CD4-positive, alpha-beta T cell (primary cell): ENCODE measurements at regions not wholly inside any gene's neighbourhood (a gene's known extent, or its start where the extent isn't known, plus 50 kb on each side); places are given as distances from the start of the nearest gene placed in this dataset.

Source experiments
- ATAC-seq: fragments of 200-7000 bp; cut with Tn5 transposase; one replicate; pipeline ENCODE4 v1.10.0; 2022; ENCODE audit warnings: mild to moderate bottlenecking; ENCODE audit not compliant: poor library complexity
- CTCF ChIA-PET: fragments of 350-600 bp; sonication (Branson Sonifier 250); formaldehyde crosslinking; loops from one replicate; lab custom pipeline; 2021; ENCODE audit warnings: antibody characterized with exemption, inconsistent platforms; lab: Charles Lee
- POLR2A ChIA-PET: fragments of 350-600 bp; sonication (Branson Sonifier 250); formaldehyde crosslinking; loops from one replicate; lab custom pipeline; 2021; ENCODE audit warnings: antibody characterized with exemption, inconsistent platforms; lab: Charles Lee
- DNase-seq, 14 experiments: peaks; one replicate each; pipeline ENCODE4 v3.0.0-alpha.2; 2013 to 2020; ENCODE audit warnings: mixed read lengths in 2 of 14
- H3K27ac ChIP-seq, 2 donors: one replicate each; pipeline versions ENCODE4 v1.5.1 to v1.7.0; 2013; ENCODE audit warnings: low read length in 2 of 2, low read depth in 1 of 2, mild to moderate bottlenecking in 1 of 2
- H3K27me3 ChIP-seq, 2 experiments: 1 replicate in 1 of 2; 2 replicates in 1 of 2; pipeline versions ENCODE4 v1.6.1 to v1.7.0; 2013; ENCODE audit warnings: low read length in 2 of 2, control low read depth in 1 of 2, mild to moderate bottlenecking in 1 of 2, moderate library complexity in 1 of 2; ENCODE audit not compliant: insufficient read depth in 2 of 2, control insufficient read depth in 1 of 2
- H3K36me3 ChIP-seq: one replicate; pipeline ENCODE4 v1.6.1; 2013; ENCODE audit warnings: low read length, control low read depth; ENCODE audit not compliant: insufficient read depth
- H3K4me1 ChIP-seq: one replicate; pipeline ENCODE4 v1.6.1; 2013; ENCODE audit warnings: low read length, control low read depth; ENCODE audit not compliant: insufficient read depth
- H3K4me3 ChIP-seq: one replicate; pipeline ENCODE4 v1.5.1; 2013; ENCODE audit warnings: mild to moderate bottlenecking, low read length, moderate library complexity
- H3K9me3 ChIP-seq, 2 experiments: 1 replicate in 1 of 2; 2 replicates in 1 of 2; pipeline versions ENCODE4 v1.6.1 to v1.7.0; 2013; ENCODE audit warnings: low read length in 2 of 2, mild to moderate bottlenecking in 2 of 2, control low read depth in 1 of 2, moderate library complexity in 1 of 2; ENCODE audit not compliant: control insufficient read depth in 1 of 2, insufficient read depth in 1 of 2
- H3K27ac Mint-ChIP-seq: one replicate; pipeline ENCODE4 v1.8.0; 2020; ENCODE audit warnings: mixed read lengths
- H3K27me3 Mint-ChIP-seq: one replicate; pipeline ENCODE4 v1.8.0; 2021; ENCODE audit warnings: mixed read lengths
- H3K36me3 Mint-ChIP-seq: one replicate; pipeline ENCODE4 v1.8.0; 2021; ENCODE audit warnings: low read depth, mixed read lengths
- H3K4me1 Mint-ChIP-seq: one replicate; pipeline ENCODE4 v1.8.0; 2021; ENCODE audit warnings: low read depth, mixed read lengths
- H3K4me3 Mint-ChIP-seq: one replicate; pipeline ENCODE4 v1.8.0; 2020; ENCODE audit warnings: mild to moderate bottlenecking, mixed read lengths
- H3K9me3 Mint-ChIP-seq: one replicate; pipeline ENCODE4 v1.8.0; 2020; ENCODE audit warnings: mixed read lengths
- intact Hi-C, 2 experiments: fragments of 100-400 bp; cut with DNase I in 1 of 2; cut with micrococcal nuclease in 1 of 2; formaldehyde crosslinking; loops; one replicate each; pipeline versions ENCODE4 v1.15.1 to v1.9.0; 2023 to 2025; cut with DNase I, micrococcal nuclease
- TF ChIP-seq, protein P1 (sequence below): fragments of 200-600 bp; IDR thresholded peaks from one replicate; pipeline ENCODE4 v1.8.0; 2022; ENCODE audit warnings: antibody characterized with exemption, mild to moderate bottlenecking

GRCh38 chr4:117224256-117224655 is 138.9 kb upstream of the TRAM1L1 start:
- Histone ChIP-seq H3K4me3 (no peak overlapping the region), H3K36me3 (no peaks in the 10 kb centered on the region), H3K4me1 (no peaks in the 10 kb centered on the region), H3K27ac (no peak overlapping the region), H3K9me3 (no peaks in the 10 kb centered on the region), H3K27me3 (no peaks in the 10 kb centered on the region)
- ATAC-seq (no peak), DNase-seq (no peak)
- TF ChIP-seq, protein P1, sequence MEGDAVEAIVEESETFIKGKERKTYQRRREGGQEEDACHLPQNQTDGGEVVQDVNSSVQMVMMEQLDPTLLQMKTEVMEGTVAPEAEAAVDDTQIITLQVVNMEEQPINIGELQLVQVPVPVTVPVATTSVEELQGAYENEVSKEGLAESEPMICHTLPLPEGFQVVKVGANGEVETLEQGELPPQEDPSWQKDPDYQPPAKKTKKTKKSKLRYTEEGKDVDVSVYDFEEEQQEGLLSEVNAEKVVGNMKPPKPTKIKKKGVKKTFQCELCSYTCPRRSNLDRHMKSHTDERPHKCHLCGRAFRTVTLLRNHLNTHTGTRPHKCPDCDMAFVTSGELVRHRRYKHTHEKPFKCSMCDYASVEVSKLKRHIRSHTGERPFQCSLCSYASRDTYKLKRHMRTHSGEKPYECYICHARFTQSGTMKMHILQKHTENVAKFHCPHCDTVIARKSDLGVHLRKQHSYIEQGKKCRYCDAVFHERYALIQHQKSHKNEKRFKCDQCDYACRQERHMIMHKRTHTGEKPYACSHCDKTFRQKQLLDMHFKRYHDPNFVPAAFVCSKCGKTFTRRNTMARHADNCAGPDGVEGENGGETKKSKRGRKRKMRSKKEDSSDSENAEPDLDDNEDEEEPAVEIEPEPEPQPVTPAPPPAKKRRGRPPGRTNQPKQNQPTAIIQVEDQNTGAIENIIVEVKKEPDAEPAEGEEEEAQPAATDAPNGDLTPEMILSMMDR = no peak
- no peaks in the 10 kb centered on the region for H3K27me3 Mint-ChIP-seq
- peaks cover 3% of the 10 kb centered on the region for H3K9me3 Mint-ChIP-seq
- H3K36me3 Mint-ChIP-seq = no peaks in the 10 kb centered on the region
- ChIA-PET POLR2A (no interaction called here), CTCF (no interaction called here)
- H3K4me3 Mint-ChIP-seq = no peak overlapping the region
- no peak overlapping the region for H3K27ac Mint-ChIP-seq
- intact Hi-C loops = no loop called here
- no peaks in the 10 kb centered on the region for H3K4me1 Mint-ChIP-seq

DNA sequence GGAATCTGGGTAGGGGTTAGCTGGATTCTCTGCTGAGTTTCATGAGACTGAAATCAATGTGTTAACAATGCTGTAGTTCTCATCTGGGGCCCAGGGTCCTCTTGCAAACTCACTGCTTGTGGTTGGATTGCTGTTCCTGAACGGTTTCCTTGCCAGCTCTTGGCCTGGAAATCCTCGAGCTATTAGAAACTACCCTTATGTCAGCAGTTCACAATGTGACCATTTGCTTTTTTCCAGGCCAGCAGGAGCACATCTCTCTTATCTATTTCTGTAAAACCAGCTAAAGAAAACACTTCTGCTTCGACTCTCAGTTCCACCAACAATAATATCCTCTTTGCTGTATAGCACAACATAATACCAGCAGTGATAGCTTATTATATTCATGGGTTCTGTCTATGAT is 140.1 kb upstream of the TRAM1L1 start:
- POLR2A ChIA-PET = no interaction called here
- intact Hi-C loops = no loop called here

DNA sequence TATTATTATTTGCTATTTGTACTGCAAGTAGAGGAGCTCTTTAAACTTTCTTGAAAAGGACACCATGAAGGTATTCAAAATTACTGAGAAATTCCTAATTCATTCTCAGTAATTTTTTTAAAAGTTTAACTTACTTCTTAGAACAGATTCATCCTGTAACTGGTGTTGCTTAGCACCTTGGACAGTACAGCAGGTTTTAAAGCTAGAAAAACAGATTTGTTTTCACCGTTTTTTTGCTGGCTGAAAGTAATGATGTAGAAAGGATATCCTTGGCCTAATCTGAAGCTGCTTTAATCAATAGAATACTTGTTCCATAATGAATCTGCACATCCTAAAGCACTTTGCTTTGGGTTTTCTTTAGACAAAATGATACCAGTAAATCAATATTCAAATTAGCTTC is 142.5 kb upstream of the TRAM1L1 start:
- Mint-ChIP-seq H3K27me3 (no peaks in the 10 kb centered on the region), H3K4me3 (no peak overlapping the region), H3K9me3 (peaks cover 3% of the 10 kb centered on the region), H3K27ac (no peak overlapping the region), H3K4me1 (no peaks in the 10 kb centered on the region), H3K36me3 (no peaks in the 10 kb centered on the region)
- no peaks in the 10 kb centered on the region for H3K36me3 ChIP-seq
- H3K27me3 ChIP-seq = no peaks in the 10 kb centered on the region
- H3K4me3 ChIP-seq = no peak overlapping the region
- intact Hi-C loops = no loop called here
- ATAC-seq = no peak
- ChIA-PET CTCF (no interaction called here), POLR2A (no interaction called here)
- H3K27ac ChIP-seq = no peak overlapping the region
- no peak for DNase-seq
- no peaks in the 10 kb centered on the region for H3K9me3 ChIP-seq
- TF ChIP-seq, protein P1 = no peak
- no peaks in the 10 kb centered on the region for H3K4me1 ChIP-seq

More for the DNA sequence above, 140.1 kb upstream of the TRAM1L1 start:
- H3K27me3 ChIP-seq = no peaks in the 10 kb centered on the region
- ATAC-seq = no peak
- Mint-ChIP-seq H3K27ac (no peak overlapping the region), H3K9me3 (peaks cover 3% of the 10 kb centered on the region), H3K4me3 (no peak overlapping the region), H3K4me1 (no peaks in the 10 kb centered on the region), H3K27me3 (no peaks in the 10 kb centered on the region), H3K36me3 (no peaks in the 10 kb centered on the region)
- no peak for DNase-seq
- no peaks in the 10 kb centered on the region for H3K9me3 ChIP-seq
- no peaks in the 10 kb centered on the region for H3K36me3 ChIP-seq
- H3K27ac ChIP-seq = no peak overlapping the region
- H3K4me3 ChIP-seq = no peak overlapping the region
- CTCF ChIA-PET = no interaction called here
- TF ChIP-seq, protein P1 = no peak
- H3K4me1 ChIP-seq = no peaks in the 10 kb centered on the region
